Stimulated activated CD4-positive, alpha-beta T cell treated with anti-CD3 and anti-CD28 coated beads, Interleukin-12 subunit alpha, Interleukin-12 subunit beta, amount 100 ng/mL, for 24 hours (primary cell): ENCODE measurements at regions not wholly inside any gene's neighbourhood (a gene's known extent, or its start where the extent isn't known, plus 50 kb on each side); places are given as distances from the start of the nearest gene placed in this dataset.
"Not testable (repeated sequence)": the region's sequence is repeated elsewhere in the genome, so short reads cannot be mapped to it uniquely, and the experiment has no call there.

Source experiments
- DNase-seq, 2 experiments: peaks; one replicate each; pipeline ENCODE4 v3.0.0-alpha.2; 2020; ENCODE audit warnings: low read depth in 2 of 2

DNA sequence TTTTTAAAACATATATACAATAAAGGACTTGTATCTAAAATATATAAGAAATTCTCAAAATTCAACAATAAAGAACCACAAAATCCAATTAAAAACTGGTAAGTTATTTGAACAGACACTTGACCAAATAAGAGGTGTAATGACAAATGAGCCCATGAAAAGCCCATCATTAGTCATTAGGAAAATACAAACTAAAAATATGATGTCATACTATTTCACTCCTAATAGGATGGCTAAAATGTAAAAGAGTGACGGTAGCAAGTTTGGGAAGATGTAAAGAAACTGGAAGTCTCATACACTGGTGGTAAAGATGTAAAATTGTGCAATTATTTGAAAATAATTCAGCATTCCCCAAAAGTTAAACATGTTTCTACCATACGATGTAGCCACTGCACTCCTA, 1095.3 kb upstream of the CDH8 start:
- DNase-seq = no peak

DNA sequence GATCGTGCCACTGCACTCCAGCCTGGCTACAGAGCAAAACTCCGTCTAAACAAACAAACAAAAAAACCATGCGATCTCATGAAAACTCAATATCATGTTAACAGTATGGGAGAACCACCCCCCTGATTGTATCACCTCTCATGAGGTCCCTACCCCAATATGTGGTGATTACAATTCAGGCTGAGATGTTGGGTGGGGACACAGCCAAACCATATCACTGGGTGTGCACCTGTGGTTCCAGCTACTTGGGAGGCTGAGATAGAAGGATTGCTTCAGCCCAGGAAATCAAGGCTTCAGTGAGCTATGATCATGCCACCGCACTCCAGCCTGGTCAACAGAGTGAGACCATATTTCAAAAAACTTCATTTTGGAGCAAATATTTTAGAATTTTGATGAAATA, 1094.7 kb upstream of the CDH8 start:
- DNase-seq = no peak

DNA sequence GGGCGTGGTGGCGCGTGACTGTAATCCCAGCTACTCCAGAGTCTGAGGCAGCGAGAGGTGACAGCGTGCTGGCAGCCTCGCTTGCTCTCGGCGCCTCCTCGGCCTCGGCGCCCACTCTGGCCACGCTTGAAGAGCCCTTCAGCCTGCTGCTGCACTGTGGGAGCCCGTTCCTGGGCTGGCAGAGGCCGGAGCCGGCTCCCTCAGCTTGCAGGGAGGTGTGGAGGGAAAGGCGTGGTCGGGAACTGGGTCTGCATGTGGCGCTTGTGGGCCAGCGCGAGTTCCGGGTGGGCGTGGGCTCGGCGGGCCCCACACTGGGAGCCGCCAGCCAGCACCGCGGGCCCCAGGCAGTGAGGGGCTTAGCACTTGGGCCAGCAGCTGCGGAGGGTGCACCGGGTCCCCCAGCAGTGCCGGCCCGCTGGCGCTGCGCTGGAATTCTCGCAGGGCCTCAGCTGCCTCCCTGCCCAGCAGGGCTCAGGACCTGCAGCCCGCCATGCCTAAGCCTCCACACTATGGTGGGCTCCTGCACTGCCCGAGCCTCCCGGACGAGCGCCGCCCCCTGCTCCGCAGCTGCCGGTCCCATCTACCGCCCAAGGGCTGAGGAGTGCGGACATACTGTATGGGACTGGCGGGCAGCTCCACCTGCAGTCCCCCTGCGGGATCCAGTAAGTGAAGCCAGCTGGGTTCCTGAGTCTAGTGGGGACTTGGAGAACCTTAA, 1093.3 kb upstream of the CDH8 start:
- DNase-seq = no peak

DNA sequence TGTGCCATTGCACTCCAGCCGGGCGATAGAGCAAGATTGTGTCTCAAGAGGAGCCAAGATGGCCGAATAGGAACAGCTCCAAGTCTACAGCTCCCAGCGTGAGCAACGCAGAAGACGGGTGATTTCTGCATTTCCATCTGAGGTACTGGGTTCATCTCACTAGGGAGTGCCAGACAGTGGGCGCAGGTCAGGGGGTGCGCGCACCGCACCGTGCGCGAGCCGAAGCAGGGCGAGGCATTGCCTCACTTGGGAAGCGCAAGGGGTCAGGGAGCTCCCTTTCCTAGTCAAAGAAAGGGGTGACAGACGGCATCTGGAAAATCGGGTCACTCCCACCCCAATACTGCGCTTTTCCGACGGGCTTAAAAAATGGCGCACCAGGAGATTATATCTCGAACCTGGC, 1083.7 kb upstream of the CDH8 start:
- DNase-seq = not testable (repeated sequence)

DNA sequence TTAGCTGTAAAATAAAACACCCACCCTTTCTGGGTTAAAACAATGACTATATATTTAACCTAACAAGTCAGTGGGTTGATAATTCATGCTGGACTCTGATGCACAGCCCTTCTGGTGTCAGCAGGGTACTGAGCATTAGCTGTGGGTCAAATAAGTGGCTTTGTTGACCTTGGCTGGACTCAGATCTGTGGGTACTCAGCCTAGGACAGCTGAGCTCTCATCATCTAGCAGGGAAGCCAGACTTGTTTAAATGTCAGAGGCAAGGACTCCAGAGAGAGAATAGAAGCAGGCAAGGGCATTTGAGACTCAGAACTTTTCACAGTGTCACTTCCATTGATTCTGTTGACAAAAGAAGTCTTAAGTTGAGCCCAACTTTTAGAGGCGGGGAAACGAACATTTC, 1063.8 kb upstream of the CDH8 start:
- DNase-seq = no peak

DNA sequence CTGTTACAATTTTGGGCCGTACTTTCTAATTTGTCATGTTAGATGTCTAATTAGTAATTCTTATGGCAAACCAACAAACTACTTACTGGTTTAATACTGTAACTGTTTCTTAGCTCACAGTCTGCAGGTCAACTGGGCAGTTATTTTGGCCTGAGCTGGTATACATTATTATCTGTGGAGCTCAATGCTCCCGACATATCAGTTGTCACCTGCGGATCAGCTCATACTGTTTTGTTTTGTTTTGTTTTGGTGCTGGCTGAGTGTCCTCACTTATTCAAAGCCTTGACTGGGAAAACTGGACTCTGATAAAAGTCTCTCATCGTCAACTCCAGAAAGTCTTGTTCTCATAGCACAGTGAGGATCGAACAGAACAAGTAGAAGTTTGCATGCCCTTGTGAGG, 1060.6 kb upstream of the CDH8 start:
- DNase-seq = no peak

DNA sequence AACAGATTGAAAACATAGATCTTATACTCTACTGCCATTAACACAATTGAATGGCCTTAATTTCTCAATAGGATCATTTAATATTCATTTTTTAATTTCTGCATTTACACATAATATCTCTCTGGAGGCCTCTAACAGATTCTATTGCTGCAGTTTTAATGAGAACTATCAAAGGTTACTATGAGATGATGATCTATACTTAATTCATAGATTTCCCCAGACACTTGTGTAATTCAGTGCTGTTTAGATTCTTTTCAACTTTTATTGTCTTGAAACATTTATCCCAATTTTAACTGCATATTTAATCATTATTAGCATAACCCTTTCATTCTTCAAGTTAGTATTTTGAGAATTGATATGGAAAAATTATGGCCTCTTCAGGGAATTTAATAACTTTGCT, 1056.5 kb upstream of the CDH8 start:
- DNase-seq = no peak

DNA sequence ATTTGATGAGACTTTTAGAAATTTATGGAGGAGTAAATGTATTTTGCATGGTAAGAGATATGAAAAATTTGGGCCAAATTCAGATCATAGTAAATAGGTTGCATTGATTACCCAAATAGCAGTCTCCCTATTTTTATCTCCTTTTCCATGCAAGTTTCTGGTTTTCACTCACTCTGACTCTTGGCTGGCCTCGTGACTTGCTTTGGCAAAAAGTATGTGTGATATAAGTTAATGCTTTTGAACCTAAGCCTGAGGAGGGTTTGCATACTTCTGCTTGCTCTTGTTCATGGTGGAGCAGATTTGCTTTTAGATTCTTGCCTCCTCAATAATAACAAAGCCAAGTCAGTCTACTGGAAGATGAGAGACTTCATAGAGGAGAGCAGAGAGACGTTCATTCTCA, 1045.9 kb upstream of the CDH8 start:
- no peak for DNase-seq

DNA sequence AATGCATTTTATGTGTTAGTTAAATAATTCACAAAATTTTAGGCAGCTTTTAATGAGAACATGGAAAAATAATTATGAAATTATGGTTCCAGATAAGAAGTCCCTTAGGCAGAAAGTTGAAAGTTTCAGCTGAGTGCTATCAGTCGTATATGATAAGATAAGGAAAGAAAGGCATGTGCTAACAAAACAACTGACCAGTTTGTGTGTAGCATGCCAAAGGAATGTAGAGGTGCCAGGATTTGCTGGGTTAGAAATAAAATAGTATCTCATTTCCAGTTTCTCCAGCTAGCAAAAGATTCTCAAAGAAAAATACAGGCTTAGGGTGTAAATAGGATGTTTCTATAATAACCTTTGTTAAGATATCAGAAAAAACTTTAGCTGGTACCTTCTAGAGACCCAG, 1044.5 kb upstream of the CDH8 start:
- DNase-seq = no peak

DNA sequence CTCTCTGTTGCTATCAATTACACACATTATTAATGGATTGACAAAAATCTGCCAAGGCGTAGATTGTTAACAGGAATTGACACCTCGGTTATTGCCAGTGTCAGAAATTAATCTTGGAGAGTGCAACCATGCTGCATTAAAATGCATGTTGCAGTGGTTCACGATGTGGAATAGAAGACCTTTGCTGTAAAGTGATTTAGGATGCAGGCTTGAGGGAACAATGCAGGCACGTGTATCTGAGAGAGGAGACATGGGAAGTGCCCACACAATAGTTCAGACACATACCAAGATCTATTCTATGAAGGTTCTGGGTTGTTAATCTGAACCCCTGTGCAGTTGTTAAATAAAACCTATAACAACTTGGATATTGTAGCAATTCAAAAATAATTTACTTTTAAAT, 1032.8 kb upstream of the CDH8 start:
- DNase-seq = no peak

DNA sequence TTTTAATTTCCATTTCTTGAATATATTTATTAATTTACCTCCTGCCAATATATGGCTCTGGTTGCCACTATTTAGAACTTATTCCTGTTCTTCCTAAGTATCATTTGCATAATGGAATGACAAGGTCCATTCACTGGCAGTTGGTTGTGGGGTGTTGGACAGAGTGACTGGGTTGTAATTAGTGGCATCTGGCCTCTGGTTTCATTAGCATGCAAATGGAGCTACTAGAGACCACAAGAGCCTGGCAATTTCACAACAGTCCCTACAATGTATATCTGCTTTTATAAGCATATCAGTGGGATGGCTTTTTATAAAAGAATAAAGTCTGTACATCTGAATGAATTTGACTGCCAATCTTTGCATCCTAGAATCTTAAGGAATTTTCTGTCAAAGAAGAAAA, 1030.9 kb upstream of the CDH8 start:
- no peak for DNase-seq

DNA sequence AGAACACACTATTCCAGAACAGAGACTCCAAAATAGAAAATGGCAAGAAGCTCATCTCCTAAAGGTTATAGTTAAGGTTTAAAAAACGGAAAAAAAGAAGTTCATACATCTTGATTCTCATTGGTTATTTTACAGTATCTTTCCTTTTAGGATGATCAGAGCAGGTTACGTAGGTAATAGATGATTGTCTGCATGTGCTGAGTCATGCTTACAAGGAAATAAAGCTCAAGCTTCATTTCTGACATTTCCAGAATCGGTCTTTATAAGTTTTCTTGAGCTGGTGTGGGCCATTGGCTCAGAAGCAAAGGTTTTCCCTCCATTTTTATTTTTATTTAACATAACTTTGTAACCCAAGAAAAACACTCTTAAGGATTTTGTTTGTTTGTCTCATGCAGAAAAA, 1030.3 kb upstream of the CDH8 start:
- no peak for DNase-seq

DNA sequence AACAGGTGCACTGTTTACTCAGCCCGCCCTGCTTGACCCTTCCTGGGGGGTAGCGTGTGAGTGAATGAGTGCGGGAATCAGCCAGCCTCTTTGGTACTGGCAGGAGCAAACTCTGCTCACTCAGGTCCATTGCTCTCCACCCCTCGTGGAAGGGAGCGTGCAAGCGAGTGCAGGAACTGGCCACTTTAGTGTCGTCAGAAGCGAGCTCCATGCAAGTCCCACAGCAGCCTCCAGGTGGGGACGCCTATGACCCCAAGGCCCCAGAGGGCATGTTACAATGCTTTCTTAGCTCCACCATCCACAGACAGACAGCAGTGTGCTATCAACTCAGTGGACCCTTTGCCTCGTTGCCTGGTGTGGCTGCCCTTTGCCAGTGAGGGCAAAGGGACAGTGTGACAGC, 1025.1 kb upstream of the CDH8 start:
- DNase-seq = no peak

DNA sequence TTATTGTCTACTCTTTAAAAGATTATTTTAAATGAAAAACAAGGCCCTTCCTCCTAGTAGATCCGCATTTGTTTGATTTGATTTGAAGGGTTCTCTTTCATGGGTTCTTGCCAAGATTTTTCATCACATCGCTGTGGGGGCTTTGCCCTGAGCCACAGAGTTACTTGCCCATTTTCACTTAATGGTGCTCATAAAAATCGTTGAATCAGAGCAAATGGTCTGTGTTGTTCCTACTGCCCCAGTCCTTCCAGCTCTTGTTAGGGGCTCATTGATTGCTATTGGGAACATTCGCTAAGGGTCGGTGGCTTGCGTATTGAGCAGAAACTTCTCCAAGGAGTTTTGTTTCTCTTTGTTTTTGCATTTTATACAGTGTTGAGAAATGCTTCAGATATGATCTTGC, 1023.4 kb upstream of the CDH8 start:
- no peak for DNase-seq

DNA sequence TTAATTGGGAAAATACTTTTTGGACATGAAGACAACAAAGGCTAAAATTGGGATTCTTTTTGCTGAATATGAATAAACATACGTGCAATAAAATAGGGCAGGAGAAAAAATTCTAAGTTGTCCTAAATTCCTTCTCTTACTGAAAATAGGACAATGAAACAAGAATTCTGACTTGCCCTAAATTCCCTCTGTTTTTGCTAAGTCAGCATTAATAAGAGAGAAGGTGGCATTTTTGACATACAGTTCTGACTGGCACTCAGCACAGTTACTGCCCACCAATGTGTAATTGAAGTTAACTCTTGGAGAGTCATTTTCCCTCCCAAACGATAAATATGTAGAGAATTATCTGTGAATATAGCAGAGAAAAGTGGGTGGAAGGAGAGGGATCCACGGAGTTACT, 1021.1 kb upstream of the CDH8 start:
- no peak for DNase-seq

DNA sequence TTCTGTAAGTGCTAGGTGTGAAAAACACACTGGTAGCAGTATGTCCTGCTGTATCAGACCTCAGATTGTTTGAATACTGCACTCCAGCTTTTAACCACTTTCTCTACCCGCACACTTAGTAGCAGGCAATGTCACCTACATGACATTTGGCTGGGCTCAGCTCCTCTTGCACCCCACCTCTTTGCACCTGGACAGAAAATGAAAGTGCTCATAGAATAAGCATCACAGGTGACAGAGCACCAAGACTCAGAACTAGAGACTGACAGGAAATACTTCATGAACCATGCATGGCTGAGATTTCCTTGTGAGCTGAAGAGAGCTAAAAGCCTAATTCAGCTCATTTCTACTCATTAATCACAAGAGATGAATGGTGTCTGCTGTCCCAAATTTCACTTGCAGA, 1014.2 kb upstream of the CDH8 start:
- DNase-seq = no peak

DNA sequence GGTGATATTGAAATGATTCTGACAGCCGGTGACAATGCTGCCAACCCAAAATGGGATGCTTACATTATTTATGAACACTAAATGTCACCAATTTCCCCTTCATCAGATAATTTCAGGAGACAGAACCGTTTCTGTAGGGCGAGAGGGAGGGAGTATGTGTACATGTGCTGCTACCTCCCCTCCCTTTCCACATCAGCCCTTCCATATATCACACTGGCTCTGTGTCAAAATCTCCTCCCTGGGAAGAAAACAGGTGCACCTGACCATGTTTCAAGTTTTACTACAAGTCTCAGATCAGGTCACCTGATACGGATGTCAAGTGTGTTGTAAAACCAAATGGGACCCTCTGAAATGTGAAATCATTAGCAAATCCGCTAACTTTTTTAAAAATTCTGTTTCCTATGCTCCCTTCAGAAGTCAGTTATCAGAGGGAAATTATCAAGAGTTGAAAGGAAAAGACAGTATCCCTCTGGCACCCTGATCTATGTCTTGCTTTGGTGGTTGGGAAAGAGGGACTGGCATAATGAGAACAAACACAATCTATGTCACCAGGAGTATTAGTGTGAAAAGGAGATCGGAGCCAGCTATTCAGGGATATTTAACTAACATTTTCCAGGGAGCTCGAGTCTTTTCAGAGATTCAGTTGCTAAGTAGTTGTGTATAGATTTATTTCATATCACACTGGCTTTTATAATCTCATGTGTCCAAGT, 1002.3 kb upstream of the CDH8 start:
- no peak for DNase-seq

DNA sequence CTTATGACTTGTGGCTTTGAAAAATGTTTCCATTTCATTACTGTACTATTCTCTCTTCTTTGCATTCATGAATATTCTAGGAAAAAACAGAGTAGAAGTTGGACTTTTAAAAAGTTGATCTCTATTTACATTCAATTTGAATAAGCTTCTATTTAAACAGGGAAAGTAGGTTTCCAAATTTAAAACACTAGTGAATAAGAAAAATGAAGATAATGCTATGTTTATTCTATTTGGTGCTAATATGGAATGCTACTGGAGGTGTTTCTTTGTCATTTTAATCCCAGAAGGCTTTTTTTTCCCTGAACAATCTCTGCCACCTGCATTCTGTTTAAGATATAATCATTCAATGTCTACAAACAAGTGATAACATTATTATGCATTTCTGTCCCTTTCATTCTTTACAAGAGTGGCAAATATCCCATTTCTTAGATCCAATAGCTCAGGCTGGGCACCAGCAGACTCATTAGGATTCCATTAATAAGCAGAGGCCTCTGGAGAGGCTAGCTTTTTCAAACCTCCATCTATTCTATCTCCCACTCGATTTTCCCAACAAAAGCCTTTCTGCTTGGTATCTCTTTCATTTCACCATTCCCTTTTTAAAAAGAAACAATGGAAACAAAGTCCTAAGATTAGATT, 1001.6 kb upstream of the CDH8 start:
- no peak for DNase-seq

DNA sequence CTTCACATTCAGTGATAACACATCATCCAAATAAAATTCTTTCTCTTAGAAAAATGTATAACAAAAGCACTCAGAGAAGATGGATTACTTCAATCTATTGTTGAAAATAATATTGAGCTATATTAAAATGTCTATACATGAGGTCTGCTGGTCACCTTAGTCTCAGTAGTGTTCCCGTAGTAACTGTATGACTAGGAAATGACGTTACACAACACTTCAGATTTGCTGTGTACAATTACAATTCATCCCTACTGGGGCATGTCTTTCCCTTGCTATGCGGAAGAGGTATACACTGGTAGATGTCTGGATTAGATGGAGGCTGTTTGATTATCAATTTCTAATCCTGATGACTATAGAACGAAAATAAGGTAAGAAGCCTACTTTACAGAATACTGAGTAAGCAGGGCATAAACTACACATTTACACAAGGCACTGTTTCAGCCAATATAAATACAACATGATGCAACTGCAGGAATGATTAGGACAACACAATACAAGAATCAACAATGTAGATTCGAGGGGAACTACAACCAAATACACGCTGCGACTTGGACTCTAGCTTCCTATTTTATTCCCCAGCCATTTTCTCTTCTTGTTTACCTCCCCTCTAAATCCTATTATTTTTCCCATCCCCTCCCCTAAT, 982.5 kb upstream of the CDH8 start:
- no peak for DNase-seq

DNA sequence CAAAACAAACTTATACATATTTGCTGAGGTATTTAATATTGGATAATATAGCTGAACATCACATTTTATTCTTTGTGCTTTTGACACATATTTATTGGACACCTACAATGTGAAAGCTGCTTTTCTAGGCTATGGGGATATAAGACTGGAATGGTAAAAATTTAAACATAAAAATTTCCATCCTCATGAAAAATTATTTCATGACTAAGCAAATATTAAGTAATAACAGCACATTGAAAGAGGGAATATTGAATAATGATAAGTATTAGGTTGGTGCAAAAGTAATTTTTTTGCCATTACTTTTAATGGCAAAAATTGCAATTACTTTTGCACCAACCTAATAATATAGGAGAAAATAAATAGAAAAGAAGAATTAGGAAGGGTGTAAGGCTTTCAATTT, 972.5 kb upstream of the CDH8 start:
- no peak for DNase-seq

DNA sequence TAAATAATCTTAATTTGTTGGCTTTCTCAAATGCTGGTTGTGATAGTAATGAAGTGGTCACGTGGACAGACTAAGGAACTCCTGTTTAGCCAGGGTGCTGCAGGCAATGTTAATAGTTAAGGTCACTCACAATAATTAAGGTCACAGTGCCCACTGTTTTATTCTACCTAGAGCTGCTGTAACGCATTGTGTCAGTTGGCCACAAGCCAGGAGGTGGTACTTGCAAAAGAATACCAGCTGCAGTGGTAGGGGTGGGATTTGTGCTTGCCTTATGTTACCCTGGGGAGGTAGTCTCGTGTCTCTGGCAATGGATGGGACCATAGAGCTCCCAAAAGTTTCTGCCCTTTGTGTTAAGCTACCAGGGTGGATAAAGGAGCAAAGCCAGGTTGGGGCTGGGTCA, 969.1 kb upstream of the CDH8 start:
- no peak for DNase-seq

DNA sequence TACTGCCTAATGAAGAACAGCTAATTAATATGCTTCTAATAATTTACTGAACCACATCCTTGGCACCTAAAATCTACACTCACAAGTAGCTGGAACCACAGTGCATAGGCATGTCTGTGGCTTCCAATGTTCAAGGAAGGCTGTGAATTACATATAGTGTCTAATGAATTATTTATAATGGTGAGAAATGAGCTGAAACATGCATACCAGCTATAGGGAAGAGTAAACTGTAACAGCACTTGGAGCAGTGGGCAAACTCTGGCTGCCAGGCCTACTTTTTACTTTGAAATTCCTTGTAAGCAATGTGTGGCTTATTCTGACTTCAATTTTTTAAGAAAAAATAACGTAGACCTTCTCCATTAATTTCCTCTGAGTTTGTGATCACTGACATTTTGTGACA, 953.2 kb upstream of the CDH8 start:
- no peak for DNase-seq

DNA sequence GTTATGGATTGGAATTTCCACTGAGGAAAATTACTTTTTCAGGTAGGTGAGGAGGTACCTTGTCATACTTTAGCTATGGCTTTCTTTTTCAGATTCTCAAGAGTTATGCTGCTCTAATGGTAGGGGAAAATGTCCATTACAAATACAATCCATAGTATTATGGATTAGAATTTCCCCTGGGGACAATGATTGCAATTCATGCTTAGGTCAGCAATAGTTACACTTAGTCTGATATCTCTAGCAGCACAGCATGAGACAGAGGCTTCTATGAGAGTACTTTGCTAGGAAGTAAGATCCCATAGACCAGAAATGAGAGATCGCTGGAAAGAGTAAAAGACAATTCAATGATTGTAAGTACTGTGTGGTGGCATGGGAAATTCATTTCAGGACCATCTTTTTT, 949.5 kb upstream of the CDH8 start:
- no peak for DNase-seq
